ENCODE measurements at regions not wholly inside any gene's neighbourhood (a gene's known extent, or its start where the extent isn't known, plus 50 kb on each side); places are given as distances from the start of the nearest gene placed in this dataset.
"Not testable (repeated sequence)": the region's sequence is repeated elsewhere in the genome, so short reads cannot be mapped to it uniquely, and the experiment has no call there.

DNA sequence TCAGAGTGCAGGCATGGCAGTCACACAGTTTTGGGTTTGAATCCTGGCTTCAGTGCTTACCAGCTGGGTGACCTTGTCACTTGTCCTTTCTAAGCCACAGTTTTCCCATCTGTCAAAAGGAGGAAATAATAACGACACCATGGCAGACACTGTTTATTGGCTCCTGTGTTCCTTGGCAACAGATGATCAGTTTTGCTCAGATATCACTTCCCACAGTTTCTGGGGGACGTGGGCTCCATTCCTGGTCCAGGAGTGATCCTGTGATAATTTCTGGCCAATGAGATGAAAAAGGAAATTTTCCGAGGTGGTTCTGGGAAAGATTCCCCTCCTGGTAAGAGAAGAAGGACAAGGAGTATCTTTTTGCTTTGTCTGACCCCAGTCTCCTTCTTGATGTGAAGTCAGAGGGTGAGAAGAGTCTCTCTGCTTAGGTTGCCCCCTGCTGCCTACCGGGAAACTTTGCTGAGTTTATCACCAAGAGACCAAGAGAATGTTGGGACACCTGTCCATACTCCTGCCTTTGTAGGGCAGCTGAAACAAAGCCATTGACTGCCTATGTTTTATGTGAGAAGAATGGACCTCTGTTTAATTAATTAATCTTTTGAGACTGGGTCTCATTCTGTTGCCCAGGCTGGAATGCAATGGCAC is 178.9 kb upstream of the NRXN3 start:
- H3K4me3 ChIP-seq (ENCODE audit: low read depth, low read length) = no peak overlapping the region
- TF ChIP-seq, protein P1, sequence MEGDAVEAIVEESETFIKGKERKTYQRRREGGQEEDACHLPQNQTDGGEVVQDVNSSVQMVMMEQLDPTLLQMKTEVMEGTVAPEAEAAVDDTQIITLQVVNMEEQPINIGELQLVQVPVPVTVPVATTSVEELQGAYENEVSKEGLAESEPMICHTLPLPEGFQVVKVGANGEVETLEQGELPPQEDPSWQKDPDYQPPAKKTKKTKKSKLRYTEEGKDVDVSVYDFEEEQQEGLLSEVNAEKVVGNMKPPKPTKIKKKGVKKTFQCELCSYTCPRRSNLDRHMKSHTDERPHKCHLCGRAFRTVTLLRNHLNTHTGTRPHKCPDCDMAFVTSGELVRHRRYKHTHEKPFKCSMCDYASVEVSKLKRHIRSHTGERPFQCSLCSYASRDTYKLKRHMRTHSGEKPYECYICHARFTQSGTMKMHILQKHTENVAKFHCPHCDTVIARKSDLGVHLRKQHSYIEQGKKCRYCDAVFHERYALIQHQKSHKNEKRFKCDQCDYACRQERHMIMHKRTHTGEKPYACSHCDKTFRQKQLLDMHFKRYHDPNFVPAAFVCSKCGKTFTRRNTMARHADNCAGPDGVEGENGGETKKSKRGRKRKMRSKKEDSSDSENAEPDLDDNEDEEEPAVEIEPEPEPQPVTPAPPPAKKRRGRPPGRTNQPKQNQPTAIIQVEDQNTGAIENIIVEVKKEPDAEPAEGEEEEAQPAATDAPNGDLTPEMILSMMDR (conservative IDR thresholded peaks at IDR 0.05; ENCODE audit: low read depth, low read length) = no peak
- no peak for DNase-seq (ENCODE audit: low read depth)

DNA sequence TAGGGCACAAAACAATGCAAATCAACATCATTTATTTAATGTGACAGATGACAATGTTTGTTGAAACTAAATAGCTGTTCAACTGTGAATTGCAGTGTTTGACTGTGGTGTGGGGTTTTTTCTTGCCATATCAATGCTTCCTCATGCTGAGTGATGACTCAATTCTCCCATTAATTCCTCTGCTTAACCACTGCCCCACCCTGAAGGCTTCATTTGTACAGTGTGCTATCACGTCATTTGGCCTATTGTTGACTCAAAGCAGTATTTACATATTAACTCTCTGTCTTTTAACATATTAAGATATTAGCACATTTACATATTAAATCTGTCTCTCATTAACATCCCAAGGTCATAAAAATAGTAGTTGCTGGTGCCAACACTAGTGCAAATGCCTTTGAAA is 164.8 kb upstream of the NRXN3 start:
- TF ChIP-seq, protein P1 (conservative IDR thresholded peaks at IDR 0.05; ENCODE audit: low read depth, low read length) = no peak
- peak; percentile 70 for DNase-seq (ENCODE audit: low read depth)
- no peak overlapping the region for H3K4me3 ChIP-seq (ENCODE audit: low read depth, low read length)

DNA sequence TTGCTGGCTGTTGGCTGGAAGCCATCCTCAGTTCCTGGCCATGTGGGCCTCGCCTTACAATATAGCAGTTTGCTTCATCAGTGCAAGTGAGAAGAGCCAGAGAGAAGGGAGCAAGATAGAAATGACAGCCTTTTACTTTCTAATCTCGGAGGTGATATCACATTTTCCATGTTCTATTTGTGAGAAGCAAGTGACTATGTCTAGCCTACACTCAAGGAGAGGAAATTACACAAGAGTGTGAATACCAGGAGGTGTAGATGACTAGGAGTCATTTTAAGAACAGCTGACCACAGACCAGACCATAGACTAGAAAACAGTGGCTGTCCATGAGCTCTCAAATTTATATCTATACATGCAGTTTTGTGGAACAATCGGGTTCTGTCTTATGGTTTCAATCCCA is 163.0 kb upstream of the NRXN3 start:
- no peak overlapping the region for H3K4me3 ChIP-seq (ENCODE audit: low read depth, low read length)
- TF ChIP-seq, protein P1 (conservative IDR thresholded peaks at IDR 0.05; ENCODE audit: low read depth, low read length) = no peak
- peak; percentile 46 for DNase-seq (ENCODE audit: low read depth)

DNA sequence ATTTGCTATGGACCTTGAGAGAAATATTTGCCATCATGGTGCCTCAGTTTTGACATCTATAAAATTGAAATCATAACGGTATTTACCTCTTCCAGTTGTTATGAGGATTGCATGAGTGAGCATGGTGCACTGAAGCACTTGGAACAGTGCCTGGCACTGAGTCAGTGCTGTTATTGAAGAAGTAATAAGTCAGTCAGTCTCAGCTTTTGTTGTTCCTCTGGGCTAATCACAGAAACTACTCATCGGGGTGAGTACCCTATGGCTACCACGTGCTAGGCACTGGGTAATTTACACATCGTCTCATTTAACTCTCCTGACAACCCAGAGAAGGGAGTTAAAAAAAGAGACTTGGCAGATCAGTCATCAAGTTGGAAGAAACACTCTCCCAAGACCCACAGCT is 159.5 kb upstream of the NRXN3 start:
- peak; percentile 55 for DNase-seq (ENCODE audit: low read depth)

DNA sequence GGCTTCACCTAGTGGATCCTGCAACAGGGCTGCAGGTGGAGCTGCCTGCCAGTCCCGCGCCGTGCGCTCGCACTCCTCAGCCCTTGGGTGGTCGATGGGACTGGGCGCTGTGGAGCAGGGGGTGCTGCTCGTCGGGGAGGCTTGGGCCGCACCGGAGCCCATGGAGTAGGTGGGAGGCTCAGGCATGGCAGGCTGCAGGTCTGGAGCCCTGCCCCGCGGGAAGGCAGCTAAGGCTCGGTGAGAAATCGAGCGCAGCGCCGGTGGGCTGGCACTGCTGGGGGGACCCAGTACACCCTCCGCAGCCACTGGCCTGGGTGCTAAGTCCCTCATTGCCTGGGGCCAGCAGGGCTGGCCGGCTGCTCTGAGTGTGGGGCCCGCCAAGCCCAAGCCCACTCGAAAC is 156.3 kb upstream of the NRXN3 start:
- not testable (repeated sequence) for DNase-seq (ENCODE audit: low read depth); H3K4me3 ChIP-seq (ENCODE audit: low read depth, low read length)

More for the DNA sequence above, 159.5 kb upstream of the NRXN3 start:
- TF ChIP-seq, protein P1 (conservative IDR thresholded peaks at IDR 0.05; ENCODE audit: low read depth, low read length) = no peak
- no peak overlapping the region for H3K4me3 ChIP-seq (ENCODE audit: low read depth, low read length)

DNA sequence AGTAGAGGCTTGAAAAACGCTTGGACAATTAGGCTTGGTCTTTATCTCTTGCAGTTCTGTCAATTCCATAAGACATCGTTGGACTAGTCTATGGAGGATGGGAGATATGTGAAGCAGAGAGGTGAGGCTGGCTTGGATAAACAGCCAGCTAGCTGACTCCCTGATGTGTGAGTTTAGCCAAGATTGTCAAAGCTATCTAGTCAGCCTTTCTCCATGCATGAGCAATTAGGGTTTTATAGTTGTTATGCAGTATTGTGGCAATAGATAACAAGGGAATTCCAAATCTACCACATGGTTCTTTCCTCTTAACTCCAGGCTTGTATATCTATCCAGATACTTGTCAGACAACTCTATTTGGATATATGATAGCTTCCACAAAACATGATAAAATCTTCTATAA is 153.6 kb upstream of the NRXN3 start:
- DNase-seq (ENCODE audit: low read depth) = no peak
- H3K4me3 ChIP-seq (ENCODE audit: low read depth, low read length) = no peak overlapping the region
- TF ChIP-seq, protein P1 (conservative IDR thresholded peaks at IDR 0.05; ENCODE audit: low read depth, low read length) = no peak

DNA sequence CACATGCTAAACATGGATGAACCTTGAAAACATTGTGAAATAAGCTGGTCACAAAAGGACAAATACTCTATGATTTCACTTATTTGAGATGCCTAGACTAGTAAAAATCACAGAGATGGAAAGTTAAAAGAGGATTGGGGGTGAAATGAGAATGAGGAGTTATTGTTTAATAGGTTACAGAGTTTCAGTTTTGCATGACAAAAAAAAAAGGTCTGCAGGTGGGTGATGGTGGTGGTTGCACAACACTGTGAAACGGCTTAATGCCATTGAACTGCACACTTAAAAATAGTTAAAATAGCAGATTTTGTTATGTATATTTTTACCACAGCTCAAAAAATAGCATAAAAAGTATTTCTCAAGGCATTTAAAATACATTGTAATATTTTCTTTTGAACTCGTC is 151.9 kb upstream of the NRXN3 start:
- no peak overlapping the region for H3K4me3 ChIP-seq (ENCODE audit: low read depth, low read length)
- TF ChIP-seq, protein P1 (conservative IDR thresholded peaks at IDR 0.05; ENCODE audit: low read depth, low read length) = no peak
- no peak for DNase-seq (ENCODE audit: low read depth)
